GM23248 (cell line): ENCODE measurements at regions not wholly inside any gene's neighbourhood (a gene's known extent, or its start where the extent isn't known, plus 50 kb on each side); places are given as distances from the start of the nearest gene placed in this dataset.

Source experiments
- DNase-seq: peaks from one replicate; pipeline ENCODE4 v3.0.0-alpha.2; 2015
- H2AFZ ChIP-seq: fragments of 200-600 bp; sonication (generic); 2 replicates; pipeline ENCODE4 v1.6.1; 2016; ENCODE audit warnings: antibody characterized with exemption
- H3F3A ChIP-seq: fragments of 200-600 bp; sonication (generic); 2 replicates; pipeline ENCODE4 v1.6.1; 2016; ENCODE audit warnings: mild to moderate bottlenecking, antibody characterized with exemption, mixed run types; ENCODE audit not compliant: insufficient read depth
- H3K27ac ChIP-seq: fragments of 200-600 bp; sonication (generic); 2 replicates; pipeline ENCODE4 v1.5.1; 2016; ENCODE audit warnings: mild to moderate bottlenecking
- H3K27me3 ChIP-seq: fragments of 200-600 bp; sonication (generic); replicated peaks from 2 replicates; pipeline ENCODE4 v1.6.1; 2016; ENCODE audit warnings: mild to moderate bottlenecking; ENCODE audit not compliant: insufficient read depth
- H3K36me3 ChIP-seq: fragments of 200-600 bp; sonication (generic); 2 replicates; pipeline ENCODE4 v1.6.1; 2016; ENCODE audit warnings: low read depth, mild to moderate bottlenecking
- H3K4me1 ChIP-seq: fragments of 200-600 bp; sonication (generic); 2 replicates; pipeline ENCODE4 v1.6.1; 2016; ENCODE audit warnings: mild to moderate bottlenecking; ENCODE audit not compliant: insufficient read depth
- H3K4me2 ChIP-seq: fragments of 200-600 bp; sonication (generic); one replicate; pipeline ENCODE4 v1.6.1; 2016; ENCODE audit warnings: mild to moderate bottlenecking; ENCODE audit not compliant: unreplicated experiment
- H3K4me3 ChIP-seq: fragments of 200-600 bp; sonication (generic); 2 replicates; pipeline ENCODE4 v1.5.1; 2016; ENCODE audit warnings: mild to moderate bottlenecking
- H3K79me2 ChIP-seq: fragments of 200-600 bp; sonication (generic); 2 replicates; pipeline ENCODE4 v1.6.1; 2016; ENCODE audit warnings: mild to moderate bottlenecking; ENCODE audit not compliant: insufficient read depth
- H3K9ac ChIP-seq: fragments of 200-600 bp; sonication (generic); 2 replicates; pipeline ENCODE4 v1.6.1; 2016; ENCODE audit warnings: mild to moderate bottlenecking
- H3K9me2 ChIP-seq: fragments of 200-600 bp; sonication (generic); 2 replicates; pipeline ENCODE4 v1.6.1; 2016; ENCODE audit warnings: mixed run types, mild to moderate bottlenecking, moderate library complexity; ENCODE audit not compliant: insufficient read depth
- H3K9me3 ChIP-seq: fragments of 200-600 bp; sonication (generic); one replicate; pipeline ENCODE4 v1.6.1; 2017; ENCODE audit warnings: low read depth
- H4K20me1 ChIP-seq: fragments of 200-600 bp; sonication (generic); 2 replicates; pipeline ENCODE4 v1.6.0; 2016; ENCODE audit not compliant: insufficient read depth
- EZH2 ChIP-seq: fragments of 200-600 bp; sonication (generic); IDR thresholded peaks from 2 replicates; pipeline ENCODE4 v1.6.1; 2018; ENCODE audit warnings: antibody characterized with exemption, mild to moderate bottlenecking; ENCODE audit not compliant: insufficient read depth, poor library complexity, severe bottlenecking
- EZH2phosphoT487 ChIP-seq: fragments of 200-600 bp; sonication (generic); IDR thresholded peaks from 2 replicates; pipeline ENCODE4 v1.6.1; 2018; ENCODE audit warnings: antibody characterized with exemption, moderate library complexity, mild to moderate bottlenecking, low read depth; ENCODE audit not compliant: insufficient read depth
- WGBS, 2 experiments: methylation state at CpG; one replicate each; pipeline ENCODE4 v1.1.6; 2015 to 2017; ENCODE audit warnings: low lambda C conversion rate in 2 of 2, low coverage in 1 of 2; ENCODE audit errors: missing lambda C conversion rate in 2 of 2; 5-methylcytosine and 5-hydroxymethylcytosine counted together
- in situ Hi-C: fragments of 300-500 bp; cut with MboI; formaldehyde crosslinking; loops from 2 replicates; pipeline ENCODE4 v1.15.0; 2020

- Histone ChIP-seq H3K27ac (no peak overlapping the region), H3K9me3 (no peaks in the 10 kb centered on the region), H2AFZ (no peak overlapping the region), H3F3A (peaks cover 24% of the 10 kb centered on the region), H3K4me2 (no peak overlapping the region), H3K9me2 (no peaks in the 10 kb centered on the region), H3K4me1 (peaks cover 23% of the 10 kb centered on the region), H3K36me3 (no peaks in the 10 kb centered on the region), H3K79me2 (no peaks in the 10 kb centered on the region), H4K20me1 (no peaks in the 10 kb centered on the region), H3K4me3 (no peak overlapping the region), H3K27me3 (no peaks in the 10 kb centered on the region), H3K9ac (no peak overlapping the region)
- 87 to 92% methylated on average over 5 of the region's 5 CpGs for WGBS, 2 experiments
- in situ Hi-C loops: no loop called here
- no peak for TF ChIP-seq EZH2
- DNase-seq: no peak
These were observed 86.3 kb upstream of the STEAP1B start for GRCh38 chr7:22586101-22586785.

- H3K79me2 ChIP-seq: no peaks in the 10 kb centered on the region
- no peak overlapping the region for H3K4me2 ChIP-seq
These were observed 84.2 kb upstream of the STEAP1B start for GRCh38 chr7:22584179-22584578.

GRCh38 chr7:22582863-22583622 lies 83.1 kb upstream of the STEAP1B start:
- Histone ChIP-seq H3K9me3 (no peaks in the 10 kb centered on the region), H3K27me3 (no peaks in the 10 kb centered on the region), H3K27ac (no peak overlapping the region), H3K4me3 (no peak overlapping the region), H2AFZ (no peak overlapping the region), H3F3A (peaks cover 34% of the 10 kb centered on the region), H3K4me1 (peaks cover 26% of the 10 kb centered on the region), H4K20me1 (no peaks in the 10 kb centered on the region), H3K9ac (no peak overlapping the region), H3K4me2 (no peak overlapping the region), H3K9me2 (no peaks in the 10 kb centered on the region), H3K79me2 (no peaks in the 10 kb centered on the region), H3K36me3 (no peaks in the 10 kb centered on the region)
- peak; percentile 74 for DNase-seq
- 72 to 74% methylated on average over 7 of the region's 7 CpGs for WGBS, 2 experiments
- TF ChIP-seq EZH2 (no peak), EZH2phosphoT487 (no peak)
- in situ Hi-C loops: no loop called here

More at GRCh38 chr7:22584179-22584578, 84.2 kb upstream of the STEAP1B start:
- H3K36me3 ChIP-seq: no peaks in the 10 kb centered on the region
- TF ChIP-seq EZH2: no peak
- TF ChIP-seq EZH2phosphoT487: no peak
- in situ Hi-C loops: no loop called here
- no peak overlapping the region for H3K27ac ChIP-seq
- H3K9ac ChIP-seq: no peak overlapping the region
- no peaks in the 10 kb centered on the region for H3K27me3 ChIP-seq
- no peak overlapping the region for H2AFZ ChIP-seq
- H3K9me2 ChIP-seq: no peaks in the 10 kb centered on the region
- H3F3A ChIP-seq: peaks cover 26% of the 10 kb centered on the region
- H3K4me1 ChIP-seq: peaks cover 23% of the 10 kb centered on the region
- no peaks in the 10 kb centered on the region for H4K20me1 ChIP-seq
- no peak overlapping the region for H3K4me3 ChIP-seq
- no peak for DNase-seq
- WGBS, 2 experiments: 93 to 95% methylated on average over 1 of the region's 1 CpG
- H3K9me3 ChIP-seq: no peaks in the 10 kb centered on the region

GRCh38 chr7:22581099-22581498 lies 81.1 kb upstream of the STEAP1B start:
- Histone ChIP-seq H3K27me3 (no peaks in the 10 kb centered on the region), H2AFZ (no peak overlapping the region), H3K4me1 (peaks cover 29% of the 10 kb centered on the region), H3F3A (peaks cover 40% of the 10 kb centered on the region), H3K9me2 (no peaks in the 10 kb centered on the region), H3K79me2 (no peaks in the 10 kb centered on the region), H3K9ac (no peak overlapping the region), H3K4me2 (no peak overlapping the region), H4K20me1 (no peaks in the 10 kb centered on the region), H3K9me3 (no peaks in the 10 kb centered on the region), H3K4me3 (no peak overlapping the region), H3K36me3 (no peaks in the 10 kb centered on the region), H3K27ac (no peak overlapping the region)
- 93 to 96% methylated on average over 3 of the region's 3 CpGs for WGBS, 2 experiments
- TF ChIP-seq EZH2phosphoT487 (no peak), EZH2 (no peak)
- no peak for DNase-seq
- in situ Hi-C loops: no loop called here

GRCh38 chr7:22579961-22580360 lies 80.0 kb upstream of the STEAP1B start:
- no peak for TF ChIP-seq EZH2phosphoT487
- no peak for TF ChIP-seq EZH2
- H3K4me1 ChIP-seq: peaks cover 31% of the 10 kb centered on the region
- 97 to 98% methylated on average over 2 of the region's 2 CpGs for WGBS, 2 experiments
- no peak overlapping the region for H3K4me3 ChIP-seq
- H3K9me2 ChIP-seq: no peaks in the 10 kb centered on the region
- H2AFZ ChIP-seq: no peak overlapping the region
- H3F3A ChIP-seq: peaks cover 41% of the 10 kb centered on the region
- no peaks in the 10 kb centered on the region for H4K20me1 ChIP-seq
- DNase-seq: no peak
- no peak overlapping the region for H3K9ac ChIP-seq
- H3K27me3 ChIP-seq: no peaks in the 10 kb centered on the region
- no peaks in the 10 kb centered on the region for H3K79me2 ChIP-seq
- no peaks in the 10 kb centered on the region for H3K36me3 ChIP-seq
- H3K4me2 ChIP-seq: no peak overlapping the region
- no peaks in the 10 kb centered on the region for H3K9me3 ChIP-seq
- H3K27ac ChIP-seq: no peak overlapping the region
- in situ Hi-C loops: no loop called here
